ENCODE measurements at regions not wholly inside any gene's neighbourhood (a gene's known extent, or its start where the extent isn't known, plus 50 kb on each side); places are given as distances from the start of the nearest gene placed in this dataset.

GRCh38 chr4:158121161-158121579 lies 51.7 kb downstream of the GASK1B start:
- TF ChIP-seq POLR2AphosphoS5 (IDR thresholded peaks at IDR 0.05) = no peak
- TF ChIP-seq, protein P1, sequence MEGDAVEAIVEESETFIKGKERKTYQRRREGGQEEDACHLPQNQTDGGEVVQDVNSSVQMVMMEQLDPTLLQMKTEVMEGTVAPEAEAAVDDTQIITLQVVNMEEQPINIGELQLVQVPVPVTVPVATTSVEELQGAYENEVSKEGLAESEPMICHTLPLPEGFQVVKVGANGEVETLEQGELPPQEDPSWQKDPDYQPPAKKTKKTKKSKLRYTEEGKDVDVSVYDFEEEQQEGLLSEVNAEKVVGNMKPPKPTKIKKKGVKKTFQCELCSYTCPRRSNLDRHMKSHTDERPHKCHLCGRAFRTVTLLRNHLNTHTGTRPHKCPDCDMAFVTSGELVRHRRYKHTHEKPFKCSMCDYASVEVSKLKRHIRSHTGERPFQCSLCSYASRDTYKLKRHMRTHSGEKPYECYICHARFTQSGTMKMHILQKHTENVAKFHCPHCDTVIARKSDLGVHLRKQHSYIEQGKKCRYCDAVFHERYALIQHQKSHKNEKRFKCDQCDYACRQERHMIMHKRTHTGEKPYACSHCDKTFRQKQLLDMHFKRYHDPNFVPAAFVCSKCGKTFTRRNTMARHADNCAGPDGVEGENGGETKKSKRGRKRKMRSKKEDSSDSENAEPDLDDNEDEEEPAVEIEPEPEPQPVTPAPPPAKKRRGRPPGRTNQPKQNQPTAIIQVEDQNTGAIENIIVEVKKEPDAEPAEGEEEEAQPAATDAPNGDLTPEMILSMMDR (IDR thresholded peaks at IDR 0.05) = no peak

All from prostate gland (tissue), 2 donors.